ENCODE measurements at regions not wholly inside any gene's neighbourhood (a gene's known extent, or its start where the extent isn't known, plus 50 kb on each side); places are given as distances from the start of the nearest gene placed in this dataset.

GRCh38 chr13:44887515-44887914, 101.8 kb downstream of the NUFIP1 start:
- TF ChIP-seq CTCF (IDR thresholded peaks at IDR 0.05) (no peak), POLR2A (IDR thresholded peaks at IDR 0.05) (no peak)

All from testis (tissue), 2 donors.